K562 (cell line): ENCODE measurements at regions not wholly inside any gene's neighbourhood (a gene's known extent, or its start where the extent isn't known, plus 50 kb on each side); places are given as distances from the start of the nearest gene placed in this dataset.

ENCODE experiments used
- ATAC-seq: fragments of 200-7000 bp; cut with Tn5 transposase; 3 replicates; pipeline ENCODE4 v1.9.1; 2020; ENCODE audit warnings: moderate library complexity
- BruUV-seq: library from RNA; stranded (reverse); fragments of 400-500 nt; replicated peaks from 2 replicates; lab custom pipeline; 2021; lab: Mats Ljungman, UMichigan
- CTCF ChIA-PET: fragments of 300-600 bp; formaldehyde crosslinking; extraction: SDS; loops from one replicate; lab custom pipeline; 2021; ENCODE audit warnings: low intra/inter-chr PET ratio; lab: Yijun Ruan, JAX
- POLR2A ChIA-PET: fragments of 300-600, 350-650 bp; sonication (Branson Sonifier 250); formaldehyde crosslinking; extraction: SDS; loops from one replicate; lab custom pipeline; 2021; ENCODE audit warnings: antibody characterized with exemption, inconsistent platforms; lab: Yijun Ruan, JAX
- DNase-seq, 4 experiments: peaks; one replicate each; pipeline versions ENCODE4 v3.0.0 to v3.0.0-alpha.2; 2011 to 2018; ENCODE audit warnings: low spot score in 3 of 4, mixed read lengths in 3 of 4; ENCODE audit errors: extremely low read depth in 1 of 4
- FAIRE-seq: peaks from 2 replicates; lab custom pipeline; 2011; peaks lifted over from hg19 to GRCh38; lab: Jason Lieb, UNC
- H2AFZ ChIP-seq: 2 replicates; pipeline ENCODE4 v1.6.0; 2011; ENCODE audit warnings: low read depth, low read length, control low read depth, inconsistent platforms
- H3K27ac ChIP-seq: fragments of 200-600 bp; 3 replicates; pipeline ENCODE4 v1.8.0; 2011; ENCODE audit warnings: low read depth, mild to moderate bottlenecking, control low read depth, inconsistent platforms, low read length, moderate library complexity, mixed read lengths; ENCODE audit errors: extremely low read depth
- H3K27me3 ChIP-seq, 2 experiments: fragments of 300-600 bp in 1 of 2; 2 replicates in 1 of 2; 3 replicates in 1 of 2; pipeline versions ENCODE4 v1.6.0 to v1.8.0; 2011; ENCODE audit warnings: inconsistent platforms in 2 of 2, low read length in 2 of 2, mild to moderate bottlenecking in 1 of 2, mixed read lengths in 1 of 2, moderate library complexity in 1 of 2; ENCODE audit not compliant: control insufficient read depth in 2 of 2, insufficient read depth in 2 of 2
- H3K36me3 ChIP-seq: fragments of 300-600 bp; 3 replicates; pipeline ENCODE4 v1.8.0; 2011; ENCODE audit warnings: mild to moderate bottlenecking, low read length, inconsistent platforms; ENCODE audit not compliant: control insufficient read depth, insufficient read depth
- H3K4me1 ChIP-seq, 2 experiments: fragments of 200-600 bp in 1 of 2; replicated peaks in 1 of 2; 2 replicates in 1 of 2; 3 replicates in 1 of 2; pipeline versions ENCODE4 v1.5.1 to v1.8.0; 2011; ENCODE audit warnings: inconsistent platforms in 2 of 2, low read length in 2 of 2, mild to moderate bottlenecking in 1 of 2, mixed read lengths in 1 of 2, moderate library complexity in 1 of 2; ENCODE audit not compliant: control insufficient read depth in 2 of 2, insufficient read depth in 2 of 2
- H3K4me2 ChIP-seq: 2 replicates; pipeline ENCODE4 v1.6.1; 2011; ENCODE audit warnings: low read length, control low read depth, inconsistent platforms, mixed read lengths; ENCODE audit not compliant: insufficient read depth
- H3K4me3 ChIP-seq: fragments of 200-600 bp; sonication (generic), shearing (Covaris generic); 2 replicates; pipeline ENCODE4 v1.5.1; 2016; ENCODE audit warnings: control low read depth, inconsistent platforms
- H3K79me2 ChIP-seq: fragments of 200-600 bp; 3 replicates; pipeline ENCODE4 v1.8.0; 2011; ENCODE audit warnings: low read length, inconsistent platforms; ENCODE audit not compliant: control insufficient read depth, insufficient read depth
- H3K9ac ChIP-seq, 2 experiments: 2 replicates each; pipeline versions ENCODE4 v1.6.0 to v1.6.1; 2011; ENCODE audit warnings: low read depth in 2 of 2, low read length in 2 of 2, control low read depth in 1 of 2, inconsistent platforms in 1 of 2, mild to moderate bottlenecking in 1 of 2, mixed read lengths in 1 of 2; ENCODE audit not compliant: insufficient read depth in 1 of 2
- H3K9me1 ChIP-seq: one replicate; pipeline ENCODE4 v1.6.0; 2011; ENCODE audit warnings: inconsistent platforms, mild to moderate bottlenecking, low read length, moderate library complexity; ENCODE audit not compliant: control insufficient read depth, insufficient read depth
- H3K9me3 ChIP-seq: replicated peaks from 2 replicates; pipeline ENCODE4 v1.5.1; 2011; ENCODE audit warnings: low read depth, low read length, inconsistent platforms; ENCODE audit not compliant: control insufficient read depth, insufficient read depth
- H4K20me1 ChIP-seq: replicated peaks from 2 replicates; pipeline ENCODE4 v1.6.1; 2011; ENCODE audit warnings: low read length, inconsistent platforms, mixed read lengths; ENCODE audit not compliant: control insufficient read depth, insufficient read depth
- BACH1 ChIP-seq: fragments of 200-800 bp; sonication (Bioruptor generic); IDR thresholded peaks from 2 replicates; pipeline ENCODE4 v1.6.1; 2016; ENCODE audit warnings: missing genetic modification characterization, missing compliant biosample characterization
- CBFA2T2 ChIP-seq: fragments of 450-650 bp; conservative IDR thresholded peaks from 2 replicates; pipeline ENCODE4 v1.6.1; 2017; ENCODE audit warnings: mild to moderate bottlenecking
- CREB1 ChIP-seq, 2 experiments: sonication (generic) in 1 of 2; formaldehyde crosslinking in 1 of 2; IDR thresholded peaks; 2 replicates each; pipeline versions ENCODE4 v1.6.1 to v1.8.0; 2012 to 2022; ENCODE audit warnings: inconsistent platforms in 1 of 2, mild to moderate bottlenecking in 1 of 2, missing genetic modification reagents in 1 of 2, moderate library complexity in 1 of 2
- KLF10 ChIP-seq: fragments of 250-450 bp; sonication (Bioruptor Pico); IDR thresholded peaks from 2 replicates; pipeline ENCODE4 v1.6.1; 2021; ENCODE audit warnings: matching md5 sums
- KLF16 ChIP-seq: IDR thresholded peaks from 2 replicates; pipeline ENCODE4 v1.6.1; 2016; ENCODE audit warnings: antibody characterized with exemption
- NONO ChIP-seq, 2 experiments: fragments of 200-400 bp in 1 of 2; fragments of 450-650 bp in 1 of 2; formaldehyde crosslinking in 1 of 2; IDR thresholded peaks; 2 replicates each; pipeline ENCODE4 v1.6.1; 2017; ENCODE audit warnings: low read depth in 2 of 2, mild to moderate bottlenecking in 2 of 2, moderate library complexity in 2 of 2, low read length in 1 of 2
- POLR2AphosphoS5 ChIP-seq: IDR thresholded peaks from 2 replicates; pipeline ENCODE4 v1.6.1; 2011; ENCODE audit warnings: mild to moderate bottlenecking, low read depth, low read length, moderate library complexity; ENCODE audit not compliant: control insufficient read depth, insufficient read depth
- RCOR1 ChIP-seq, 2 experiments: IDR thresholded peaks; 2 replicates each; pipeline ENCODE4 v1.6.1; 2012; ENCODE audit warnings: low read depth in 2 of 2, low read length in 2 of 2, borderline replicate concordance in 1 of 2, improper control_type of control experiment in 1 of 2
- SAFB2 ChIP-seq: fragments of 200-400 bp; formaldehyde crosslinking; IDR thresholded peaks from 2 replicates; pipeline ENCODE4 v1.6.1; 2018; ENCODE audit warnings: borderline replicate concordance, low read length, low read depth, moderate library complexity; ENCODE audit not compliant: severe bottlenecking
- SMARCB1 ChIP-seq: IDR thresholded peaks from 2 replicates; pipeline ENCODE4 v1.6.1; 2011; ENCODE audit warnings: improper control_type of control experiment, low read depth; ENCODE audit not compliant: insufficient read length
- SNIP1 ChIP-seq: fragments of 450-650 bp; IDR thresholded peaks from 2 replicates; pipeline ENCODE4 v1.7.1; 2017; ENCODE audit warnings: low read depth, mild to moderate bottlenecking
- TEAD2 ChIP-seq: fragments of 450-650 bp; IDR thresholded peaks from 2 replicates; pipeline ENCODE4 v1.6.1; 2016; ENCODE audit warnings: missing genetic modification characterization, control low read depth, missing compliant biosample characterization
- TRIM24 ChIP-seq, 2 experiments: fragments of 450-650 bp; IDR thresholded peaks; 2 replicates each; pipeline ENCODE4 v1.6.1; 2016
- ZNF324 ChIP-seq: fragments of 250-450 bp; sonication (Bioruptor Pico); IDR thresholded peaks from 2 replicates; pipeline ENCODE4 v1.4.0; 2020; ENCODE audit warnings: mild to moderate bottlenecking
- WGBS: fragments of 100-300 bp; shearing (Covaris generic); methylation state at CpG from one replicate; pipeline ENCODE4 v1.1.6; 2016; ENCODE audit warnings: low coverage, mixed read lengths; ENCODE audit not compliant: insufficient coverage; ENCODE audit errors: missing lambda C conversion rate; 5-methylcytosine and 5-hydroxymethylcytosine counted together
- in situ Hi-C: fragments of 300-500 bp; cut with MboI; formaldehyde crosslinking; loops from 4 replicates; pipeline ENCODE4 v1.15.0; 2018; ENCODE audit warnings: inconsistent platforms, mixed read lengths
- intact Hi-C: fragments of 100-400 bp; cut with micrococcal nuclease; formaldehyde crosslinking; loops from 2 replicates; pipeline ENCODE4 v1.14.2; 2022
- TF ChIP-seq, protein P1 (sequence below): fragments of 150-350 bp; IDR thresholded peaks from 2 replicates; pipeline ENCODE4 v1.6.1; 2014; ENCODE audit warnings: low read depth, mild to moderate bottlenecking, low read length, borderline replicate concordance
- TF ChIP-seq, protein P2 (sequence below): fragments of 450-650 bp; formaldehyde crosslinking; IDR thresholded peaks from 2 replicates; pipeline ENCODE4 v1.4.0; 2020; ENCODE audit warnings: mild to moderate bottlenecking, moderate library complexity
- TF ChIP-seq, protein P3 (sequence below), 3 experiments: fragments of 200-800 bp in 1 of 3; sonication (Bioruptor generic) in 1 of 3; sonication (generic) in 1 of 3; formaldehyde crosslinking in 1 of 3; IDR thresholded peaks; 2 replicates each; pipeline versions ENCODE4 v1.6.1 to v1.8.0; 2016 to 2022; ENCODE audit warnings: mild to moderate bottlenecking in 2 of 3, missing compliant biosample characterization in 2 of 3, missing genetic modification characterization in 2 of 3, missing genetic modification reagents in 1 of 3

DNA sequence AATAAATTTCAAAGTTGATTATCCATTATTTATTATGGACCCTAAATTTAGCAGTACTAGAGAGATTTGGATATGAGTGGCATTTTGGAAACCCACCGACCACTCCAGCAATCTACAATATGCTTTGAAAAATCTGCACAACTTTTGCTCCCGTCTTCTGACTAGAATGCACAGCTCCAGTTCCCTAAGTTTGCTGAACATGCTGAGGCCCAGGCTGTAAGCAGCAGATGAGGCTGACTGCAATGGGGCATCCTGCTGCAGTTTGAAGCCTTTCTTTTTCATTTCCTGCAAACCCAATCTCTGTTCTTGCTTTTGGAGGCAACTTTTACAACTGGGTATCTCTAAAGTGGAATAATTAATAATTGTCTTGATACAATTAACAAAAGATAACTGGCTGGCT, 405.8 kb downstream of the ATP23 start:
- intact Hi-C loops (no loop called here), in situ Hi-C loops (no loop called here)
- Histone ChIP-seq H3K27ac (no peak overlapping the region), H3K27me3 (no peaks in the 10 kb centered on the region), H4K20me1 (no peaks in the 10 kb centered on the region), H3K4me1 (no peaks in the 10 kb centered on the region), H3K9ac (no peak overlapping the region), H2AFZ (no peak overlapping the region), H3K79me2 (no peaks in the 10 kb centered on the region), H3K36me3 (no peaks in the 10 kb centered on the region), H3K9me1 (no peaks in the 10 kb centered on the region), H3K9me3 (no peaks in the 10 kb centered on the region), H3K4me2 (no peak overlapping the region), H3K4me3 (no peak overlapping the region)
- FAIRE-seq: no peak
- DNase-seq: no peak
- BruUV-seq: no TSS peak
- CTCF ChIA-PET: interaction anchor here (1.8 kb wide), 1 partner anchor 803 kb away, joined by 11 read pairs; no protein-coding TSS in a partner anchor
- 0% methylated on average over 2 of the region's 2 CpGs for WGBS
- no peak for ATAC-seq
- TF ChIP-seq KLF16 (no peak), NONO (IDR thresholded peaks at IDR 0.05; ENCODE audit: low read depth in 2 of 2, low read length in 1 of 2) (no peak), SNIP1 (no peak), SMARCB1 (no peak), CBFA2T2 (no peak), CREB1 (IDR thresholded peaks at IDR 0.05) (no peak), CREB1 (CRISPR knock-in tag; IDR thresholded peaks at IDR 0.05) (no peak), SAFB2 (no peak), TRIM24 (IDR thresholded peaks at IDR 0.05) (no peak), BACH1 (tag) (no peak), POLR2AphosphoS5 (no peak), ZNF324 (CRISPR knock-in tag) (no peak), TEAD2 (tag) (no peak), KLF10 (CRISPR knock-in tag) (no peak), RCOR1 (IDR thresholded peaks at IDR 0.05; ENCODE audit: borderline replicate concordance in 1 of 2, low read depth in 2 of 2, low read length in 2 of 2) (no peak)
- TF ChIP-seq, protein P1, sequence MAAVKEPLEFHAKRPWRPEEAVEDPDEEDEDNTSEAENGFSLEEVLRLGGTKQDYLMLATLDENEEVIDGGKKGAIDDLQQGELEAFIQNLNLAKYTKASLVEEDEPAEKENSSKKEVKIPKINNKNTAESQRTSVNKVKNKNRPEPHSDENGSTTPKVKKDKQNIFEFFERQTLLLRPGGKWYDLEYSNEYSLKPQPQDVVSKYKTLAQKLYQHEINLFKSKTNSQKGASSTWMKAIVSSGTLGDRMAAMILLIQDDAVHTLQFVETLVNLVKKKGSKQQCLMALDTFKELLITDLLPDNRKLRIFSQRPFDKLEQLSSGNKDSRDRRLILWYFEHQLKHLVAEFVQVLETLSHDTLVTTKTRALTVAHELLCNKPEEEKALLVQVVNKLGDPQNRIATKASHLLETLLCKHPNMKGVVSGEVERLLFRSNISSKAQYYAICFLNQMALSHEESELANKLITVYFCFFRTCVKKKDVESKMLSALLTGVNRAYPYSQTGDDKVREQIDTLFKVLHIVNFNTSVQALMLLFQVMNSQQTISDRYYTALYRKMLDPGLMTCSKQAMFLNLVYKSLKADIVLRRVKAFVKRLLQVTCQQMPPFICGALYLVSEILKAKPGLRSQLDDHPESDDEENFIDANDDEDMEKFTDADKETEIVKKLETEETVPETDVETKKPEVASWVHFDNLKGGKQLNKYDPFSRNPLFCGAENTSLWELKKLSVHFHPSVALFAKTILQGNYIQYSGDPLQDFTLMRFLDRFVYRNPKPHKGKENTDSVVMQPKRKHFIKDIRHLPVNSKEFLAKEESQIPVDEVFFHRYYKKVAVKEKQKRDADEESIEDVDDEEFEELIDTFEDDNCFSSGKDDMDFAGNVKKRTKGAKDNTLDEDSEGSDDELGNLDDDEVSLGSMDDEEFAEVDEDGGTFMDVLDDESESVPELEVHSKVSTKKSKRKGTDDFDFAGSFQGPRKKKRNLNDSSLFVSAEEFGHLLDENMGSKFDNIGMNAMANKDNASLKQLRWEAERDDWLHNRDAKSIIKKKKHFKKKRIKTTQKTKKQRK: no peak
- TF ChIP-seq, protein P2, sequence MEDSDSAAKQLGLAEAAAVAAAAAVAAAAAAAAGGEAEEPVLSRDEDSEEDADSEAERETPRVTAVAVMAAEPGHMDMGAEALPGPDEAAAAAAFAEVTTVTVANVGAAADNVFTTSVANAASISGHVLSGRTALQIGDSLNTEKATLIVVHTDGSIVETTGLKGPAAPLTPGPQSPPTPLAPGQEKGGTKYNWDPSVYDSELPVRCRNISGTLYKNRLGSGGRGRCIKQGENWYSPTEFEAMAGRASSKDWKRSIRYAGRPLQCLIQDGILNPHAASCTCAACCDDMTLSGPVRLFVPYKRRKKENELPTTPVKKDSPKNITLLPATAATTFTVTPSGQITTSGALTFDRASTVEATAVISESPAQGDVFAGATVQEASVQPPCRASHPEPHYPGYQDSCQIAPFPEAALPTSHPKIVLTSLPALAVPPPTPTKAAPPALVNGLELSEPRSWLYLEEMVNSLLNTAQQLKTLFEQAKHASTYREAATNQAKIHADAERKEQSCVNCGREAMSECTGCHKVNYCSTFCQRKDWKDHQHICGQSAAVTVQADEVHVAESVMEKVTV: no peak
- TF ChIP-seq, protein P3, sequence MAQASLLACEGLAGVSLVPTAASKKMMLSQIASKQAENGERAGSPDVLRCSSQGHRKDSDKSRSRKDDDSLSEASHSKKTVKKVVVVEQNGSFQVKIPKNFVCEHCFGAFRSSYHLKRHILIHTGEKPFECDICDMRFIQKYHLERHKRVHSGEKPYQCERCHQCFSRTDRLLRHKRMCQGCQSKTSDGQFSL (CRISPR knock-in tag; IDR thresholded peaks at IDR 0.05): no peak
- TF ChIP-seq, protein P3 (tag; IDR thresholded peaks at IDR 0.05): no peak
- POLR2A ChIA-PET: no interaction called here
